ENCODE measurements at regions not wholly inside any gene's neighbourhood (a gene's known extent, or its start where the extent isn't known, plus 50 kb on each side); places are given as distances from the start of the nearest gene placed in this dataset.

- TF ChIP-seq CTCF (IDR thresholded peaks at IDR 0.05; ENCODE audit: low read depth, low read length, missing control alignments): no peak
- DNase-seq (ENCODE audit: low read depth): no peak
- no peak overlapping the region for H3K4me3 ChIP-seq (ENCODE audit: low read depth, low read length)
Measured at GRCh38 chr2:16303761-16304160, 361.9 kb downstream of the CYRIA start.

- no peak for DNase-seq (ENCODE audit: low read depth)
- H3K4me3 ChIP-seq (ENCODE audit: low read depth, low read length): no peak overlapping the region
Measured at GRCh38 chr2:16303273-16303577, 362.4 kb downstream of the CYRIA start.

GRCh38 chr2:16302431-16303272, 362.3 kb downstream of the MYCN start:
- DNase-seq (ENCODE audit: low read depth): no peak
- no peak for TF ChIP-seq CTCF (IDR thresholded peaks at IDR 0.05; ENCODE audit: low read depth, low read length, missing control alignments)
- H3K4me3 ChIP-seq (ENCODE audit: low read depth, low read length): no peak overlapping the region

More at GRCh38 chr2:16303273-16303577, 362.4 kb downstream of the CYRIA start:
- no peak for TF ChIP-seq CTCF (IDR thresholded peaks at IDR 0.05; ENCODE audit: low read depth, low read length, missing control alignments)

- no peak overlapping the region for H3K4me3 ChIP-seq (ENCODE audit: low read depth, low read length)
- DNase-seq (ENCODE audit: low read depth): no peak
- no peak for TF ChIP-seq CTCF (IDR thresholded peaks at IDR 0.05; ENCODE audit: low read depth, low read length, missing control alignments)
Measured at GRCh38 chr2:16301961-16302360, 361.6 kb downstream of the MYCN start.

GRCh38 chr2:16298866-16299265, 358.5 kb downstream of the MYCN start:
- H3K4me3 ChIP-seq (ENCODE audit: low read depth, low read length): no peak overlapping the region
- TF ChIP-seq CTCF (IDR thresholded peaks at IDR 0.05; ENCODE audit: low read depth, low read length, missing control alignments): no peak
- DNase-seq (ENCODE audit: low read depth): no peak

- no peak overlapping the region for H3K4me3 ChIP-seq (ENCODE audit: low read depth, low read length)
- no peak for DNase-seq (ENCODE audit: low read depth)
- TF ChIP-seq CTCF (IDR thresholded peaks at IDR 0.05; ENCODE audit: low read depth, low read length, missing control alignments): no peak
Measured at GRCh38 chr2:16296331-16297250, 356.2 kb downstream of the MYCN start.

All from GM12864 (cell line).